H1 (cell line): ENCODE measurements at regions not wholly inside any gene's neighbourhood (a gene's known extent, or its start where the extent isn't known, plus 50 kb on each side); places are given as distances from the start of the nearest gene placed in this dataset.

Experiments
- CTCF ChIA-PET: fragments of 300-600 bp; sonication (Branson Sonifier 250); formaldehyde crosslinking; loops from one replicate; lab custom pipeline; 2021; ENCODE audit not compliant: partially characterized antibody; lab: Charles Lee
- POLR2A ChIA-PET: fragments of 300-600 bp; sonication (Branson Sonifier 250); formaldehyde crosslinking; loops from one replicate; lab custom pipeline; 2021; ENCODE audit warnings: inconsistent platforms; ENCODE audit not compliant: partially characterized antibody; lab: Charles Lee
- DNase-seq, 2 experiments: peaks; one replicate each; pipeline versions ENCODE4 v3.0.0 to v3.0.0-alpha.2; 2010 to 2022; ENCODE audit warnings: low spot score in 2 of 2, low read depth in 1 of 2, mixed read lengths in 1 of 2
- FAIRE-seq: peaks from 2 replicates; lab custom pipeline; 2011; peaks lifted over from hg19 to GRCh38; lab: Jason Lieb, UNC
- H2AFZ ChIP-seq: 2 replicates; pipeline ENCODE4 v1.8.1; 2012; ENCODE audit warnings: low read length, inconsistent platforms
- H2AK5ac ChIP-seq: 2 replicates; pipeline ENCODE4 v1.6.1; 2013; ENCODE audit warnings: low read depth, low read length
- H2BK120ac ChIP-seq: replicated peaks from 2 replicates; pipeline ENCODE3; 2013; ENCODE audit warnings: low read depth, low read length, inconsistent platforms
- H2BK12ac ChIP-seq: 2 replicates; pipeline ENCODE4 v1.6.1; 2013; ENCODE audit warnings: low read depth, low read length
- H2BK15ac ChIP-seq: 2 replicates; pipeline ENCODE4 v1.6.1; 2013; ENCODE audit warnings: low read length
- H2BK20ac ChIP-seq: 2 replicates; pipeline ENCODE4 v1.6.1; 2013; ENCODE audit warnings: low read length
- H2BK5ac ChIP-seq: 2 replicates; pipeline ENCODE4 v1.6.1; 2013; ENCODE audit warnings: low read depth, low read length
- H3K14ac ChIP-seq: 2 replicates; pipeline ENCODE4 v1.6.1; 2013; ENCODE audit warnings: inconsistent platforms; ENCODE audit not compliant: insufficient read length
- H3K18ac ChIP-seq: 2 replicates; pipeline ENCODE4 v1.6.1; 2013; ENCODE audit warnings: low read length; ENCODE audit errors: extremely low read depth
- H3K23ac ChIP-seq: 2 replicates; pipeline ENCODE4 v1.6.1; 2013; ENCODE audit warnings: inconsistent platforms; ENCODE audit not compliant: insufficient read length
- H3K23me2 ChIP-seq: 2 replicates; pipeline ENCODE4 v1.6.1; 2013; ENCODE audit warnings: low read depth, low read length
- H3K27ac ChIP-seq: 2 replicates; pipeline ENCODE4 v1.6.1; 2011; ENCODE audit warnings: low read depth, low read length, inconsistent platforms
- H3K27me3 ChIP-seq, 4 experiments: replicated peaks in 1 of 4; 1 replicate in 1 of 4; 2 replicates in 3 of 4; pipeline versions ENCODE4 v1.6.1 to v1.8.1; 2011 to 2013; ENCODE audit warnings: low read length in 3 of 4, mild to moderate bottlenecking in 3 of 4, inconsistent platforms in 2 of 4, mixed read lengths in 2 of 4, moderate library complexity in 1 of 4; ENCODE audit not compliant: control insufficient read depth in 3 of 4, insufficient read depth in 3 of 4; ENCODE audit errors: extremely low read depth in 1 of 4
- H3K36me3 ChIP-seq, 4 experiments: 2 replicates each; pipeline versions ENCODE4 v1.6.1 to v1.8.1; 2011 to 2013; ENCODE audit warnings: mild to moderate bottlenecking in 4 of 4, low read length in 3 of 4, moderate library complexity in 2 of 4, control low read depth in 1 of 4, inconsistent platforms in 1 of 4; ENCODE audit not compliant: insufficient read depth in 4 of 4, control insufficient read depth in 2 of 4
- H3K4ac ChIP-seq: replicated peaks from 2 replicates; pipeline ENCODE3; 2013; ENCODE audit warnings: low read length, low read depth, mixed read lengths, inconsistent platforms; ENCODE audit not compliant: insufficient read length
- H3K4me1 ChIP-seq, 4 experiments: replicated peaks in 1 of 4; 1 replicate in 1 of 4; 2 replicates in 3 of 4; pipeline versions ENCODE4 v1.6.1 to v1.8.1; 2011 to 2013; ENCODE audit warnings: low read length in 3 of 4, inconsistent platforms in 2 of 4, mixed read lengths in 1 of 4; ENCODE audit not compliant: insufficient read depth in 4 of 4, control insufficient read depth in 3 of 4
- H3K4me2 ChIP-seq, 2 experiments: 2 replicates each; pipeline versions ENCODE4 v1.6.1 to v1.8.1; 2011 to 2013; ENCODE audit warnings: low read depth in 2 of 2, low read length in 2 of 2, control low read depth in 1 of 2, inconsistent platforms in 1 of 2, mild to moderate bottlenecking in 1 of 2; ENCODE audit not compliant: insufficient read depth in 1 of 2
- H3K4me3 ChIP-seq, 4 experiments: fragments of 200-600, 300-600 bp in 1 of 4; sonication (generic), shearing (Covaris generic), sonication (Bioruptor Twin) in 1 of 4; 2 replicates each; pipeline versions ENCODE4 v1.5.1 to v1.8.1; 2011 to 2016; ENCODE audit warnings: low read length in 4 of 4, low read depth in 3 of 4, control low read depth in 2 of 4, inconsistent platforms in 2 of 4, mild to moderate bottlenecking in 2 of 4, mixed read lengths in 1 of 4, moderate library complexity in 1 of 4; ENCODE audit not compliant: insufficient read depth in 2 of 4; ENCODE audit errors: extremely low read depth in 1 of 4
- H3K56ac ChIP-seq: replicated peaks from 2 replicates; pipeline ENCODE3; 2013; ENCODE audit warnings: low read depth, mild to moderate bottlenecking, mixed read lengths, low read length, inconsistent platforms; ENCODE audit not compliant: insufficient read length
- H3K79me1 ChIP-seq: 2 replicates; pipeline ENCODE4 v1.6.1; 2013; ENCODE audit warnings: low read depth, low read length, control low read depth
- H3K79me2 ChIP-seq, 2 experiments: 2 replicates each; pipeline versions ENCODE4 v1.6.1 to v1.8.1; 2012 to 2013; ENCODE audit warnings: low read length in 2 of 2, mild to moderate bottlenecking in 2 of 2, inconsistent platforms in 1 of 2; ENCODE audit not compliant: insufficient read depth in 2 of 2, control insufficient read depth in 1 of 2
- H3K9ac ChIP-seq, 4 experiments: replicated peaks in 1 of 4; 1 replicate in 1 of 4; 2 replicates in 3 of 4; pipeline versions ENCODE4 v1.6.1 to v1.8.1; 2011 to 2013; ENCODE audit warnings: low read depth in 3 of 4, low read length in 3 of 4, control low read depth in 2 of 4, mild to moderate bottlenecking in 2 of 4, moderate library complexity in 2 of 4, inconsistent platforms in 1 of 4; ENCODE audit errors: extremely low read depth in 1 of 4
- H3K9me3 ChIP-seq, 2 experiments: 2 replicates each; pipeline versions ENCODE4 v1.6.1 to v1.8.1; 2012 to 2013; ENCODE audit warnings: mild to moderate bottlenecking in 2 of 2, moderate library complexity in 2 of 2, control low read depth in 1 of 2, inconsistent platforms in 1 of 2, low read depth in 1 of 2, low read length in 1 of 2, mixed read lengths in 1 of 2; ENCODE audit not compliant: insufficient read depth in 2 of 2
- H4K20me1 ChIP-seq, 2 experiments: replicated peaks in 1 of 2; 2 replicates each; pipeline versions ENCODE3 to v1.8.1; 2011 to 2013; ENCODE audit warnings: inconsistent platforms in 2 of 2, low read length in 2 of 2, mild to moderate bottlenecking in 1 of 2; ENCODE audit not compliant: insufficient read depth in 2 of 2, control insufficient read depth in 1 of 2
- H4K5ac ChIP-seq: 2 replicates; pipeline ENCODE4 v1.6.1; 2013; ENCODE audit warnings: low read length, low read depth, mixed read lengths, inconsistent platforms; ENCODE audit not compliant: insufficient read length
- H4K8ac ChIP-seq: 2 replicates; pipeline ENCODE4 v1.8.0; 2013; ENCODE audit warnings: mild to moderate bottlenecking, moderate library complexity, low read length, inconsistent platforms; ENCODE audit not compliant: insufficient read depth; ENCODE audit errors: extremely low read depth
- H4K91ac ChIP-seq: replicated peaks from 2 replicates; pipeline ENCODE3; 2013; ENCODE audit warnings: low read length, mixed read lengths, inconsistent platforms; ENCODE audit not compliant: insufficient read length
- CBX5 ChIP-seq: fragments of 300-800, 300-1000 bp; sonication (generic); IDR thresholded peaks from 2 replicates; pipeline ENCODE4 v1.7.1; 2016; ENCODE audit warnings: antibody characterized with exemption, low read length, low read depth
- EP300 ChIP-seq, 2 experiments: IDR thresholded peaks; 1 replicate in 1 of 2; 2 replicates in 1 of 2; pipeline ENCODE4 v1.6.1; 2011 to 2012; ENCODE audit warnings: low read depth in 2 of 2, low read length in 2 of 2, mild to moderate bottlenecking in 2 of 2, borderline replicate concordance in 1 of 2, inconsistent platforms in 1 of 2, moderate library complexity in 1 of 2
- KDM1A ChIP-seq: fragments of 200-600, 300-600 bp; sonication (generic); IDR thresholded peaks from 2 replicates; pipeline ENCODE4 v1.7.1; 2016; ENCODE audit warnings: mild to moderate bottlenecking, low read length, borderline replicate concordance
- KDM4A ChIP-seq: IDR thresholded peaks from one replicate; pipeline ENCODE4 v1.7.1; 2012; ENCODE audit warnings: low read depth, mild to moderate bottlenecking, moderate library complexity, low read length, inconsistent platforms; ENCODE audit not compliant: severe bottlenecking
- KDM5A ChIP-seq: fragments of 200-600 bp; IDR thresholded peaks from 2 replicates; pipeline ENCODE4 v1.7.1; 2012; ENCODE audit warnings: mild to moderate bottlenecking, low read length, inconsistent platforms, mixed read lengths
- RAD21 ChIP-seq, 2 experiments: IDR thresholded peaks in 1 of 2; conservative IDR thresholded peaks in 1 of 2; 2 replicates each; pipeline ENCODE4 v1.6.1; 2011; ENCODE audit warnings: low read depth in 2 of 2, low read length in 2 of 2, improper control_type of control experiment in 1 of 2, inconsistent platforms in 1 of 2, mild to moderate bottlenecking in 1 of 2, moderate library complexity in 1 of 2
- SIX5 ChIP-seq: IDR thresholded peaks from 2 replicates; pipeline ENCODE4 v1.6.1; 2011; ENCODE audit warnings: mild to moderate bottlenecking, low read depth, low read length
- WGBS, 2 experiments: shearing (Covaris generic) in 1 of 2; methylation state at CpG; one replicate each; pipeline versions ENCODE4 v1.1.6 to v1.1.7; 2013 to 2015; ENCODE audit warnings: low lambda C conversion rate in 2 of 2, mixed read lengths in 2 of 2, inconsistent platforms in 1 of 2, low coverage in 1 of 2, missing lambda C conversion rate in 1 of 2; ENCODE audit not compliant: insufficient replicate concordance in 2 of 2, insufficient coverage in 1 of 2, insufficient read length in 1 of 2; ENCODE audit errors: extremely low coverage in 1 of 2, missing lambda C conversion rate in 1 of 2; 5-methylcytosine and 5-hydroxymethylcytosine counted together
- TF ChIP-seq, protein P1 (sequence below): IDR thresholded peaks from 2 replicates; pipeline ENCODE4 v1.6.1; 2012; ENCODE audit warnings: inconsistent platforms
- TF ChIP-seq, protein P2 (sequence below): IDR thresholded peaks from 2 replicates; pipeline ENCODE4 v1.6.1; 2012; ENCODE audit warnings: inconsistent platforms

DNA sequence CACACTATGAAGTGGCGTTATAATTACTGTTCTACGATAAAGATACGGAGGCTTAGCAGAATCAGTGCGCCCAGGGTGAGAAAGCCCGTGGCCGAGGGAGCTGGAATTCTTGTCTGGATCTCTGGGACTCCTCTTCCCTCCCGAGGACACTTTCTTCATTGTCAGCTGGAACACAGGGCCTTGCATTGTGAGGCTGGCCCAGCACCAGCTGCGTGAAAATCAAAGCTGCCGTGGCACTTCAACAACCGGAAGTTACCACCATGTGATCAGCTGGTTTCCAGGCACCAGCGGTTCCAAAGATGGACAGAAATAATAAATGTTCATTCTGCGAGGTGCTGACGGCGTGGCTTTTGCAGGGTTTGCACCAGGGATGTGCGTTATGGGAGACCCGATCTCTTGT lies 234.0 kb upstream of the PITRM1 start:
- Histone ChIP-seq H3K4me1 (peaks cover 0 to 3% (median 0%) of the 10 kb centered on the region in 4 experiments; a peak in 3 of 7 replicates), H2AK5ac (no peak overlapping the region), H3K79me2 (no peaks in the 10 kb centered on the region), H3K27me3 (no peaks in the 10 kb centered on the region), H3K4me3 (no peak overlapping the region), H3K14ac (no peak overlapping the region), H3K27ac (no peak overlapping the region), H3K23ac (no peak overlapping the region), H2BK12ac (no peak overlapping the region), H2BK5ac (no peak overlapping the region), H2BK15ac (no peak overlapping the region), H4K91ac (no peak overlapping the region), H3K4ac (no peak overlapping the region), H3K9me3 (no peaks in the 10 kb centered on the region), H3K23me2 (no peaks in the 10 kb centered on the region), H3K79me1 (no peaks in the 10 kb centered on the region), H3K9ac (no peak overlapping the region), H2BK120ac (no peak overlapping the region), H3K18ac (no peak overlapping the region), H4K5ac (no peak overlapping the region), H2BK20ac (no peak overlapping the region), H2AFZ (no peak overlapping the region), H4K8ac (no peak overlapping the region), H3K56ac (no peak overlapping the region), H3K4me2 (no peak overlapping the region), H3K36me3 (no peaks in the 10 kb centered on the region), H4K20me1 (no peaks in the 10 kb centered on the region)
- 95% methylated on average over 16 of the region's 16 CpGs; no CpG with 5 or more reads in 1 of the 2 experiments for WGBS, 2 experiments
- ChIA-PET CTCF (interaction anchor here (0.5 to 0.9 kb wide), 2 partner anchors 22 to 123 kb away, joined by 3 read pairs; no protein-coding TSS in a partner anchor), POLR2A (no interaction called here)
- FAIRE-seq = no peak
- no peak for DNase-seq
- TF ChIP-seq, protein P1, sequence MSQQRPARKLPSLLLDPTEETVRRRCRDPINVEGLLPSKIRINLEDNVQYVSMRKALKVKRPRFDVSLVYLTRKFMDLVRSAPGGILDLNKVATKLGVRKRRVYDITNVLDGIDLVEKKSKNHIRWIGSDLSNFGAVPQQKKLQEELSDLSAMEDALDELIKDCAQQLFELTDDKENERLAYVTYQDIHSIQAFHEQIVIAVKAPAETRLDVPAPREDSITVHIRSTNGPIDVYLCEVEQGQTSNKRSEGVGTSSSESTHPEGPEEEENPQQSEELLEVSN = no peak
- TF ChIP-seq KDM5A (no peak), EP300 (IDR thresholded peaks at IDR 0.05; ENCODE audit: borderline replicate concordance in 1 of 2, low read depth in 2 of 2, low read length in 2 of 2) (no peak), KDM1A (no peak), SIX5 (no peak), CBX5 (no peak), RAD21 (IDR thresholded peaks at IDR 0.05 in 1 of 2, conservative IDR thresholded peaks at IDR 0.05 in 1 of 2; ENCODE audit: low read depth in 2 of 2, low read length in 2 of 2) (no peak), KDM4A (no peak)
- TF ChIP-seq, protein P2, sequence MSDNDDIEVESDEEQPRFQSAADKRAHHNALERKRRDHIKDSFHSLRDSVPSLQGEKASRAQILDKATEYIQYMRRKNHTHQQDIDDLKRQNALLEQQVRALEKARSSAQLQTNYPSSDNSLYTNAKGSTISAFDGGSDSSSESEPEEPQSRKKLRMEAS = no peak
